GM12878 (cell line): ENCODE measurements at regions not wholly inside any gene's neighbourhood (a gene's known extent, or its start where the extent isn't known, plus 50 kb on each side); places are given as distances from the start of the nearest gene placed in this dataset.

Experiments
- MAX ChIP-seq: IDR thresholded peaks from 2 replicates; pipeline ENCODE4 v1.6.1; 2012; ENCODE audit warnings: low read depth, low read length, improper control_type of control experiment
- POLR2AphosphoS5 ChIP-seq: IDR thresholded peaks from 2 replicates; pipeline ENCODE4 v1.6.1; 2011; ENCODE audit warnings: mild to moderate bottlenecking, low read length, inconsistent platforms
- SIX5 ChIP-seq: IDR thresholded peaks from 2 replicates; pipeline ENCODE4 v1.6.1; 2011; ENCODE audit warnings: mild to moderate bottlenecking, low read depth, low read length, moderate library complexity; ENCODE audit not compliant: severe bottlenecking
- ZNF207 ChIP-seq: fragments of 450-650 bp; IDR thresholded peaks from 2 replicates; pipeline ENCODE4 v1.6.1; 2014; ENCODE audit warnings: antibody characterized with exemption, mild to moderate bottlenecking, borderline replicate concordance
- ZNF687 ChIP-seq: fragments of 450-650 bp; IDR thresholded peaks from 2 replicates; pipeline ENCODE4 v1.6.1; 2017; ENCODE audit warnings: mild to moderate bottlenecking, moderate library complexity
- TF ChIP-seq, protein P1 (sequence below): IDR thresholded peaks from 2 replicates; pipeline ENCODE4 v1.6.1; 2012; ENCODE audit warnings: mild to moderate bottlenecking, low read depth, low read length
- TF ChIP-seq, protein P2 (sequence below): fragments of 450-650 bp; IDR thresholded peaks from 2 replicates; pipeline ENCODE4 v1.6.1; 2017; ENCODE audit warnings: mild to moderate bottlenecking, moderate library complexity

DNA sequence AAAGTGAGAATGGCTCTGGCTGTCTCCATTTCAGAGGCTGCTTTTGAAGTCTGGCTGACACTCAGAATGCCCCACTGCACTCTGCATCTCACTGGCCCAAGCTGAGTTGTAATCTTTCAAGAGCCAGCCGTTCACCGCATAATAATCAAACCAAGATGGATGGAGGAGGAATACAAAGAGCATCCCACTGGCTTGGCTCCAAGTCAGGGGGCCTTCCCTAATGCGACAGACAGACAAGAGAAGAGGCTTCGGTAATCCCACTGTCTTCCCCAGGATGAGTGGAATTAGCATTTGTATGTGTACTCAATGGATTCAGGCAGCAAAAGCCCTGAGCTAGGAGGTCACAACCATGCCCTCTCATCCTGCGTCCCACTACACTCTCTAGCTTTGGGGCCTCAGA, 68.0 kb downstream of the CBLN1 start (continued):
- TF ChIP-seq ZNF687 (no peak), MAX (no peak), SIX5 (no peak), POLR2AphosphoS5 (no peak), ZNF207 (no peak)
- TF ChIP-seq, protein P1, sequence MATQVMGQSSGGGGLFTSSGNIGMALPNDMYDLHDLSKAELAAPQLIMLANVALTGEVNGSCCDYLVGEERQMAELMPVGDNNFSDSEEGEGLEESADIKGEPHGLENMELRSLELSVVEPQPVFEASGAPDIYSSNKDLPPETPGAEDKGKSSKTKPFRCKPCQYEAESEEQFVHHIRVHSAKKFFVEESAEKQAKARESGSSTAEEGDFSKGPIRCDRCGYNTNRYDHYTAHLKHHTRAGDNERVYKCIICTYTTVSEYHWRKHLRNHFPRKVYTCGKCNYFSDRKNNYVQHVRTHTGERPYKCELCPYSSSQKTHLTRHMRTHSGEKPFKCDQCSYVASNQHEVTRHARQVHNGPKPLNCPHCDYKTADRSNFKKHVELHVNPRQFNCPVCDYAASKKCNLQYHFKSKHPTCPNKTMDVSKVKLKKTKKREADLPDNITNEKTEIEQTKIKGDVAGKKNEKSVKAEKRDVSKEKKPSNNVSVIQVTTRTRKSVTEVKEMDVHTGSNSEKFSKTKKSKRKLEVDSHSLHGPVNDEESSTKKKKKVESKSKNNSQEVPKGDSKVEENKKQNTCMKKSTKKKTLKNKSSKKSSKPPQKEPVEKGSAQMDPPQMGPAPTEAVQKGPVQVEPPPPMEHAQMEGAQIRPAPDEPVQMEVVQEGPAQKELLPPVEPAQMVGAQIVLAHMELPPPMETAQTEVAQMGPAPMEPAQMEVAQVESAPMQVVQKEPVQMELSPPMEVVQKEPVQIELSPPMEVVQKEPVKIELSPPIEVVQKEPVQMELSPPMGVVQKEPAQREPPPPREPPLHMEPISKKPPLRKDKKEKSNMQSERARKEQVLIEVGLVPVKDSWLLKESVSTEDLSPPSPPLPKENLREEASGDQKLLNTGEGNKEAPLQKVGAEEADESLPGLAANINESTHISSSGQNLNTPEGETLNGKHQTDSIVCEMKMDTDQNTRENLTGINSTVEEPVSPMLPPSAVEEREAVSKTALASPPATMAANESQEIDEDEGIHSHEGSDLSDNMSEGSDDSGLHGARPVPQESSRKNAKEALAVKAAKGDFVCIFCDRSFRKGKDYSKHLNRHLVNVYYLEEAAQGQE, result no peak
- TF ChIP-seq, protein P2, sequence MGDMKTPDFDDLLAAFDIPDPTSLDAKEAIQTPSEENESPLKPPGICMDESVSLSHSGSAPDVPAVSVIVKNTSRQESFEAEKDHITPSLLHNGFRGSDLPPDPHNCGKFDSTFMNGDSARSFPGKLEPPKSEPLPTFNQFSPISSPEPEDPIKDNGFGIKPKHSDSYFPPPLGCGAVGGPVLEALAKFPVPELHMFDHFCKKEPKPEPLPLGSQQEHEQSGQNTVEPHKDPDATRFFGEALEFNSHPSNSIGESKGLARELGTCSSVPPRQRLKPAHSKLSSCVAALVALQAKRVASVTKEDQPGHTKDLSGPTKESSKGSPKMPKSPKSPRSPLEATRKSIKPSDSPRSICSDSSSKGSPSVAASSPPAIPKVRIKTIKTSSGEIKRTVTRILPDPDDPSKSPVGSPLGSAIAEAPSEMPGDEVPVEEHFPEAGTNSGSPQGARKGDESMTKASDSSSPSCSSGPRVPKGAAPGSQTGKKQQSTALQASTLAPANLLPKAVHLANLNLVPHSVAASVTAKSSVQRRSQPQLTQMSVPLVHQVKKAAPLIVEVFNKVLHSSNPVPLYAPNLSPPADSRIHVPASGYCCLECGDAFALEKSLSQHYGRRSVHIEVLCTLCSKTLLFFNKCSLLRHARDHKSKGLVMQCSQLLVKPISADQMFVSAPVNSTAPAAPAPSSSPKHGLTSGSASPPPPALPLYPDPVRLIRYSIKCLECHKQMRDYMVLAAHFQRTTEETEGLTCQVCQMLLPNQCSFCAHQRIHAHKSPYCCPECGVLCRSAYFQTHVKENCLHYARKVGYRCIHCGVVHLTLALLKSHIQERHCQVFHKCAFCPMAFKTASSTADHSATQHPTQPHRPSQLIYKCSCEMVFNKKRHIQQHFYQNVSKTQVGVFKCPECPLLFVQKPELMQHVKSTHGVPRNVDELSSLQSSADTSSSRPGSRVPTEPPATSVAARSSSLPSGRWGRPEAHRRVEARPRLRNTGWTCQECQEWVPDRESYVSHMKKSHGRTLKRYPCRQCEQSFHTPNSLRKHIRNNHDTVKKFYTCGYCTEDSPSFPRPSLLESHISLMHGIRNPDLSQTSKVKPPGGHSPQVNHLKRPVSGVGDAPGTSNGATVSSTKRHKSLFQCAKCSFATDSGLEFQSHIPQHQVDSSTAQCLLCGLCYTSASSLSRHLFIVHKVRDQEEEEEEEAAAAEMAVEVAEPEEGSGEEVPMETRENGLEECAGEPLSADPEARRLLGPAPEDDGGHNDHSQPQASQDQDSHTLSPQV, result no peak
